ENCODE measurements at regions not wholly inside any gene's neighbourhood (a gene's known extent, or its start where the extent isn't known, plus 50 kb on each side); places are given as distances from the start of the nearest gene placed in this dataset.

DNA sequence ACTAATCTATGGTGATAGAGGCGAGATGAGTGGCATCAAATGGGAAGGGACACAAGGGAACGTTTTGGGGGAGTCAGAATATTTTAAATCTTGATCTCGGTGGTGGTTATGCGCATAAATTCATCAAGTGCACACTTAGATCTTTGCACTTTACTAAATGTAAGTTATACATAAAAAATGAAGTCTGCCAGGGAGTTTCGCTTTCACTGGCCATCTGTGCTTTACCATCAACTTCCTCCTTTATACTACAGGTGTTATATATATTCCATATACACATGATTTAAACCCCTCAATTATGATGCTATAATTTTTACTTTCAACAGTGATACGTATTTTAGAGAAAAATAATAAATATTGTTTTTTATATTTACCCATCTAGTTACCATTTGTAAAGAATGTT, 97.6 kb upstream of the AKIRIN2 start:
- H3K4me3 ChIP-seq (ENCODE audit: low read length in 2 of 2): no peak overlapping the region
- H3K9me3 ChIP-seq (ENCODE audit: control insufficient read depth in 2 of 2, low read length in 2 of 2): no peaks in the 10 kb centered on the region
- H3K9ac ChIP-seq (ENCODE audit: low read depth in 1 of 2, low read length in 2 of 2): no peak overlapping the region
- peaks cover 0 to 2% of the 10 kb centered on the region in 2 donors for H3K4me1 ChIP-seq (ENCODE audit: control insufficient read depth in 2 of 2, insufficient read depth in 2 of 2, low read length in 2 of 2)
- no peaks in the 10 kb centered on the region for H3K36me3 ChIP-seq (ENCODE audit: control insufficient read depth in 2 of 2, insufficient read depth in 2 of 2, low read length in 2 of 2)
- H3K27me3 ChIP-seq (ENCODE audit: control insufficient read depth in 2 of 2, insufficient read depth in 2 of 2, low read length in 2 of 2): no peaks in the 10 kb centered on the region
- no peak overlapping the region for H3K27ac ChIP-seq (ENCODE audit: low read depth in 2 of 2, low read length in 2 of 2)

- Histone ChIP-seq H3K4me1 (ENCODE audit: control insufficient read depth in 2 of 2, insufficient read depth in 2 of 2, low read length in 2 of 2) (peaks cover 0 to 2% of the 10 kb centered on the region in 2 donors), H3K27ac (ENCODE audit: low read depth in 2 of 2, low read length in 2 of 2) (no peak overlapping the region), H3K36me3 (ENCODE audit: control insufficient read depth in 2 of 2, insufficient read depth in 2 of 2, low read length in 2 of 2) (no peaks in the 10 kb centered on the region), H3K27me3 (ENCODE audit: control insufficient read depth in 2 of 2, insufficient read depth in 2 of 2, low read length in 2 of 2) (no peaks in the 10 kb centered on the region), H3K9me3 (ENCODE audit: control insufficient read depth in 2 of 2, low read length in 2 of 2) (no peaks in the 10 kb centered on the region), H3K4me3 (ENCODE audit: low read length in 2 of 2) (no peak overlapping the region), H3K9ac (ENCODE audit: low read depth in 1 of 2, low read length in 2 of 2) (no peak overlapping the region)
Measured at GRCh38 chr6:87798393-87799278, 96.6 kb upstream of the AKIRIN2 start.

GRCh38 chr6:87794922-87795885, 93.2 kb upstream of the AKIRIN2 start:
- Histone ChIP-seq H3K36me3 (ENCODE audit: control insufficient read depth in 2 of 2, insufficient read depth in 2 of 2, low read length in 2 of 2) (no peaks in the 10 kb centered on the region), H3K27ac (ENCODE audit: low read depth in 2 of 2, low read length in 2 of 2) (no peak overlapping the region), H3K9me3 (ENCODE audit: control insufficient read depth in 2 of 2, low read length in 2 of 2) (no peaks in the 10 kb centered on the region), H3K4me3 (ENCODE audit: low read length in 2 of 2) (no peak overlapping the region), H3K27me3 (ENCODE audit: control insufficient read depth in 2 of 2, insufficient read depth in 2 of 2, low read length in 2 of 2) (no peaks in the 10 kb centered on the region), H3K4me1 (ENCODE audit: control insufficient read depth in 2 of 2, insufficient read depth in 2 of 2, low read length in 2 of 2) (peaks cover 0 to 2% of the 10 kb centered on the region in 2 donors), H3K9ac (ENCODE audit: low read depth in 1 of 2, low read length in 2 of 2) (no peak overlapping the region)

- Histone ChIP-seq H3K9ac (ENCODE audit: low read depth in 1 of 2, low read length in 2 of 2) (no peak overlapping the region), H3K27ac (ENCODE audit: low read depth in 2 of 2, low read length in 2 of 2) (no peak overlapping the region), H3K4me1 (ENCODE audit: control insufficient read depth in 2 of 2, insufficient read depth in 2 of 2, low read length in 2 of 2) (peaks cover 0 to 2% of the 10 kb centered on the region in 2 donors), H3K9me3 (ENCODE audit: control insufficient read depth in 2 of 2, low read length in 2 of 2) (no peaks in the 10 kb centered on the region), H3K4me3 (ENCODE audit: low read length in 2 of 2) (no peak overlapping the region), H3K27me3 (ENCODE audit: control insufficient read depth in 2 of 2, insufficient read depth in 2 of 2, low read length in 2 of 2) (no peaks in the 10 kb centered on the region), H3K36me3 (ENCODE audit: control insufficient read depth in 2 of 2, insufficient read depth in 2 of 2, low read length in 2 of 2) (no peaks in the 10 kb centered on the region)
Measured at GRCh38 chr6:87793315-87793714, 91.3 kb upstream of the AKIRIN2 start.

GRCh38 chr6:87791982-87792381, 89.9 kb upstream of the AKIRIN2 start:
- Histone ChIP-seq H3K27me3 (ENCODE audit: control insufficient read depth in 2 of 2, insufficient read depth in 2 of 2, low read length in 2 of 2) (no peaks in the 10 kb centered on the region), H3K9me3 (ENCODE audit: control insufficient read depth in 2 of 2, low read length in 2 of 2) (no peaks in the 10 kb centered on the region), H3K4me1 (ENCODE audit: control insufficient read depth in 2 of 2, insufficient read depth in 2 of 2, low read length in 2 of 2) (peaks cover 0 to 2% of the 10 kb centered on the region in 2 donors), H3K4me3 (ENCODE audit: low read length in 2 of 2) (no peak overlapping the region), H3K36me3 (ENCODE audit: control insufficient read depth in 2 of 2, insufficient read depth in 2 of 2, low read length in 2 of 2) (no peaks in the 10 kb centered on the region), H3K27ac (ENCODE audit: low read depth in 2 of 2, low read length in 2 of 2) (no peak overlapping the region), H3K9ac (ENCODE audit: low read depth in 1 of 2, low read length in 2 of 2) (no peak overlapping the region)

GRCh38 chr6:87791485-87791884, 89.5 kb upstream of the AKIRIN2 start:
- Histone ChIP-seq H3K9ac (ENCODE audit: low read depth in 1 of 2, low read length in 2 of 2) (no peak overlapping the region), H3K27me3 (ENCODE audit: control insufficient read depth in 2 of 2, insufficient read depth in 2 of 2, low read length in 2 of 2) (no peaks in the 10 kb centered on the region), H3K36me3 (ENCODE audit: control insufficient read depth in 2 of 2, insufficient read depth in 2 of 2, low read length in 2 of 2) (no peaks in the 10 kb centered on the region), H3K4me1 (ENCODE audit: control insufficient read depth in 2 of 2, insufficient read depth in 2 of 2, low read length in 2 of 2) (no peaks in the 10 kb centered on the region), H3K4me3 (ENCODE audit: low read length in 2 of 2) (no peak overlapping the region), H3K27ac (ENCODE audit: low read depth in 2 of 2, low read length in 2 of 2) (no peak overlapping the region), H3K9me3 (ENCODE audit: control insufficient read depth in 2 of 2, low read length in 2 of 2) (no peaks in the 10 kb centered on the region)

- Histone ChIP-seq H3K27ac (ENCODE audit: low read depth in 2 of 2, low read length in 2 of 2) (no peak overlapping the region), H3K36me3 (ENCODE audit: control insufficient read depth in 2 of 2, insufficient read depth in 2 of 2, low read length in 2 of 2) (no peaks in the 10 kb centered on the region), H3K27me3 (ENCODE audit: control insufficient read depth in 2 of 2, insufficient read depth in 2 of 2, low read length in 2 of 2) (no peaks in the 10 kb centered on the region), H3K9me3 (ENCODE audit: control insufficient read depth in 2 of 2, low read length in 2 of 2) (no peaks in the 10 kb centered on the region), H3K4me3 (ENCODE audit: low read length in 2 of 2) (no peak overlapping the region), H3K9ac (ENCODE audit: low read depth in 1 of 2, low read length in 2 of 2) (no peak overlapping the region), H3K4me1 (ENCODE audit: control insufficient read depth in 2 of 2, insufficient read depth in 2 of 2, low read length in 2 of 2) (no peaks in the 10 kb centered on the region)
Measured at GRCh38 chr6:87791029-87791428, 89.0 kb upstream of the AKIRIN2 start.

GRCh38 chr6:87789900-87790290, 87.9 kb upstream of the AKIRIN2 start:
- no peak overlapping the region for H3K27ac ChIP-seq (ENCODE audit: low read depth in 2 of 2, low read length in 2 of 2)
- no peaks in the 10 kb centered on the region for H3K36me3 ChIP-seq (ENCODE audit: control insufficient read depth in 2 of 2, insufficient read depth in 2 of 2, low read length in 2 of 2)
- no peak overlapping the region for H3K9ac ChIP-seq (ENCODE audit: low read depth in 1 of 2, low read length in 2 of 2)
- H3K27me3 ChIP-seq (ENCODE audit: control insufficient read depth in 2 of 2, insufficient read depth in 2 of 2, low read length in 2 of 2): no peaks in the 10 kb centered on the region
- no peaks in the 10 kb centered on the region for H3K4me1 ChIP-seq (ENCODE audit: control insufficient read depth in 2 of 2, insufficient read depth in 2 of 2, low read length in 2 of 2)
- no peak overlapping the region for H3K4me3 ChIP-seq (ENCODE audit: low read length in 2 of 2)
- H3K9me3 ChIP-seq (ENCODE audit: control insufficient read depth in 2 of 2, low read length in 2 of 2): no peaks in the 10 kb centered on the region

DNA sequence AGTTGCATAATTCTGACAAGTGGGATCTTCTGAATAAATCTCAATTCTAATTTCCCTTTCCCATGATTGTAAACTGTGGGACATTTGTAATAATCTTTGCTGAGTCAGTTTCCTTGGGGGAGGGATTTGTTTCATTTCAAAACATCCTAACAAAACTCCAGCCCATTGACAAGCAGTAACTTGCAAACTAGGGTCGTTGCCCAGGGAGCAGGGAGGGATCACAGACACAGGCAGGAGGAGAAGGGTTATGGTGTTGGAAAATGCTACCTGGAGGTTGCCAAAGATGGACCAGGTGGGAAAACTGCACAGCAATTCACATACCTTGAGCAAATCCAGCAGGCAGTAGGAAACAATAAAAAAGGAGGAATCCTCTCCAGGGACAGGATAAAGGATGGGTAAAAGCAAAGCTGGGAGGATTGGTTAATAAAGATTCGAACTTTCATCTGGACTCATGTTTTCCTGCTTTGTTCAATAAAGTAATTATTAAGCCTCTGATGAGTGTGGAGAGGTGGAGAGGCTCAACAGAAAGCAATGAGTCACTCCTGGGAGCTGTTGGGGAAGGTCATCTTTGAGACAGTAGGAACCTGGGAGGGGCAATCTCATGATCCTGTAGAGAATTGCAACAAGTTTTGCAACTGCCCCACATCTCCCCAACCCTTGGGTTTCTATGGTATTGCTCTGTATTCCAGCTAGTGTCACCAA, 87.3 kb upstream of the AKIRIN2 start:
- Histone ChIP-seq H3K9me3 (ENCODE audit: control insufficient read depth in 2 of 2, low read length in 2 of 2) (no peaks in the 10 kb centered on the region), H3K4me3 (ENCODE audit: low read length in 2 of 2) (no peak overlapping the region), H3K36me3 (ENCODE audit: control insufficient read depth in 2 of 2, insufficient read depth in 2 of 2, low read length in 2 of 2) (no peaks in the 10 kb centered on the region), H3K27ac (ENCODE audit: low read depth in 2 of 2, low read length in 2 of 2) (no peak overlapping the region), H3K27me3 (ENCODE audit: control insufficient read depth in 2 of 2, insufficient read depth in 2 of 2, low read length in 2 of 2) (no peaks in the 10 kb centered on the region), H3K9ac (ENCODE audit: low read depth in 1 of 2, low read length in 2 of 2) (no peak overlapping the region), H3K4me1 (ENCODE audit: control insufficient read depth in 2 of 2, insufficient read depth in 2 of 2, low read length in 2 of 2) (no peaks in the 10 kb centered on the region)
